AG10803 (cell line): ENCODE measurements at regions not wholly inside any gene's neighbourhood (a gene's known extent, or its start where the extent isn't known, plus 50 kb on each side); places are given as distances from the start of the nearest gene placed in this dataset.

Experiments used
- DNase-seq: peaks from one replicate; pipeline ENCODE4 v3.0.0; 2010; ENCODE audit warnings: low read depth
- H3K4me3 ChIP-seq: 2 replicates; pipeline ENCODE4 v1.5.1; 2011; ENCODE audit warnings: mild to moderate bottlenecking, low read length, control low read depth
- TF ChIP-seq, protein P1 (sequence below): conservative IDR thresholded peaks from 2 replicates; pipeline ENCODE4 v1.5.1; 2011; ENCODE audit warnings: mild to moderate bottlenecking, low read length, control low read depth, inconsistent platforms

DNA sequence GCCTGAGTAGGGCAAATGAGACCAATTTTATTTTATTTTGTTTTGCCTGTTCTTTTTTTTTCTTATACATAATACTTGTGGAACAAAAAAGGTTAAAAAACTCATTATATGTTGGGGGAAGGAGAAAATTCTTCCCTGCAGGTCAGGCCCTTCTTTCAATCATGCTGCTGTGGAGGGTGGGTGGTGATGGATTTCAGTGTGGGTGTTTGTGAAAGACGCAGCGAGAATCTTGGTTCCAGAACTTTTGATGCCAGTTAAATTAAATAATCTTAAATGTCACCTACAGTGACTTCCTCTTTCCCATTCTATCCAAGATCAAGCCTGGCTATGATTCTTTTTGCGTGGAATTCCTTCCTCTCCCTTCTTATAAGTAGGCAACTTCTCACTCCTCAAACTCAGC is 595.8 kb upstream of the EEF2KMT start:
- DNase-seq = no peak

DNA sequence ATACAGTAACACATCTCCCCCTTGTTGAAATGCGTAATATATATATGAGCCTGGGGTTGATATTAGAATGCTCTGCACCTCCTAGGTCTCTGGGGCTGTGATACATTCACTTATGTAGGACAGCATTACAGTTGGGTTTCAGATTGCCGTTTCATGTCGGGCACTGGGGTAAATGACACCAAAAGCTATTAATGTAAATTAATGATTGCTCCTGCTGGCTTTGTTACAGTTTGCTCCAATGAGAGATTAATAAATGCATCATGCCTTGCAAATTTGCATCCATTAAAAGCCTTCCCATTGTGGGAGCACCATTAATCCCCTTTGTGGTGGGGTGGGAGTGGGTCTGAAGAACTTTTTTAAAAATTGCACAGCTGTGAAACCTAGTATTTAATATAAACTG is 584.4 kb upstream of the EEF2KMT start:
- H3K4me3 ChIP-seq = no peak overlapping the region
- DNase-seq = no peak
- TF ChIP-seq, protein P1, sequence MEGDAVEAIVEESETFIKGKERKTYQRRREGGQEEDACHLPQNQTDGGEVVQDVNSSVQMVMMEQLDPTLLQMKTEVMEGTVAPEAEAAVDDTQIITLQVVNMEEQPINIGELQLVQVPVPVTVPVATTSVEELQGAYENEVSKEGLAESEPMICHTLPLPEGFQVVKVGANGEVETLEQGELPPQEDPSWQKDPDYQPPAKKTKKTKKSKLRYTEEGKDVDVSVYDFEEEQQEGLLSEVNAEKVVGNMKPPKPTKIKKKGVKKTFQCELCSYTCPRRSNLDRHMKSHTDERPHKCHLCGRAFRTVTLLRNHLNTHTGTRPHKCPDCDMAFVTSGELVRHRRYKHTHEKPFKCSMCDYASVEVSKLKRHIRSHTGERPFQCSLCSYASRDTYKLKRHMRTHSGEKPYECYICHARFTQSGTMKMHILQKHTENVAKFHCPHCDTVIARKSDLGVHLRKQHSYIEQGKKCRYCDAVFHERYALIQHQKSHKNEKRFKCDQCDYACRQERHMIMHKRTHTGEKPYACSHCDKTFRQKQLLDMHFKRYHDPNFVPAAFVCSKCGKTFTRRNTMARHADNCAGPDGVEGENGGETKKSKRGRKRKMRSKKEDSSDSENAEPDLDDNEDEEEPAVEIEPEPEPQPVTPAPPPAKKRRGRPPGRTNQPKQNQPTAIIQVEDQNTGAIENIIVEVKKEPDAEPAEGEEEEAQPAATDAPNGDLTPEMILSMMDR = no peak

More for the DNA sequence above, 595.8 kb upstream of the EEF2KMT start:
- H3K4me3 ChIP-seq = no peak overlapping the region
- TF ChIP-seq, protein P1 = no peak

DNA sequence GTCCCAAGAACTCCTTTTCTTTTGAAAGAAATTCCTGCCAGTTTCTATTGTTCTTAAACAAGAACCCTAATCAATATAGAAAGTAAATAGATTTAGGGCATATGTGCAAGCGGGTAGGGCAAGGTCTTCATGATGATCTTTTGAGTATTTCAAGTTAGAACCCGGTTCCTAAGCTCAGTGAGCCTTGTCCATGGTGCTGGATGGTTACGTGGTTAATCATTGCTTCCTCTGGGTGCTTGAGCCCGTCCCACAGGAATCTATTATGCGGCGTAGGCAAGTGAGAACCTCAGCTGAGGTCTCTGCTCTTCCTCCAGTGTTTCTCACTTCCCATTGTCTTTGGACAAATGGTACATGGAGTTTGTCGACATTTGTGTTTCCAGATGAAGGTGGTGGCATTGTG is 580.8 kb upstream of the EEF2KMT start:
- DNase-seq = no peak
- TF ChIP-seq, protein P1 = no peak
- H3K4me3 ChIP-seq = no peak overlapping the region

DNA sequence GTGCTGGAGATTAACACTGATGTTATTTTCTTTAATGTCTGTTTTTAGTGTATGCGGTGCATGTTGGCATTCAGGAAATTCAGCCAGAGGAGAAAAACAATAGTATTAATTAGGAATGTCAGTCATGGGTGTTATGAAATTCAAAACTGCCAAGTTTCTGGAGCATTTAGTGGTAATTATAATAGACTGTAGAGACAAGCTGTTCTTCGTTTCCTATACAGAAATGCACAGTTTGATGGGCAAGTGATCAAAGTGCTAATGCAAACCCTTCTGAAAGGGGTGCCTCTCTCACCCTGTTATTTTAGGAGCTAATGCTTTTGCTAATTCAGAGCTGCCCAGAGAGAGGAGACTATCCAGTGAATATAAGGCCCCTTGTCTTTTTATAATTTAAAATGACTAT is 573.8 kb upstream of the EEF2KMT start:
- DNase-seq = no peak
- TF ChIP-seq, protein P1 = no peak
- no peak overlapping the region for H3K4me3 ChIP-seq

DNA sequence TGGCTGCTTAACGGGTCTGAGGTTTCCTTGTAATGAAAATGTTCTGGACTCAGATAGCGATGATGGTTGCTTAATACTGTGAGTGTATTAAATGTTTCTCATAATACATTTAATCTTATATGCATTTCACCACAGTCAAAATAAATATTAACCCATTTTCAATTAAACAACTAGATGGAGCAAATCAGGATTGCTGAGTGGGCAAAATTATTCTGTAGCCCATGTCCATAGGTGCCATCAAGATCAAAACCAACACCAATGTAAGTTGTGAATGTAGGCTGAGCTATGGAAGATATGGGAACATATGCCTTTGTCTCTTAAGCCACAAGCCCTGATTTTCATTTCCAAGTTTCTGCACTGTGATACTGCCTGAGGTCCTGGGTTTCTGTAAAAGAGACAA is 572.6 kb upstream of the EEF2KMT start:
- TF ChIP-seq, protein P1 = no peak
- DNase-seq = no peak
- H3K4me3 ChIP-seq = no peak overlapping the region

DNA sequence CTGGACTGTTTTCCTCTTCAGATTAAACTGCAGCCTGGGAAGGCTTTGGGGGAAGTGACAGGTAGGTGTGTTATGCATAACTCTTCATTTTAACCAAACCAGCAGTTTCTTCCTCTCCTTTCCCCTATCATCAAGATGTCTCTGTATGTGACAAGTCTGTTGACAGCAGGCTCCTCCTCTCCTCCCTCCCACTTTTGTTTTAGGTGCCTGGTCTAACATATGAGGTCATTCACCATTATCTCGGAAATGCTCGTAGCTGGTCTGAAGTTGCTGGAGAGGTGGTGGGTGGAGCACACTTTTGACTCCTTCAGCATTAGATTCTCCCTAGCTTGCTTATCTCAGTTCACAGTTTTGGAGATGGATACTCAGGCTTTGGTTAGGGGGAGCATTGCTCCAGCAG is 571.0 kb upstream of the EEF2KMT start:
- TF ChIP-seq, protein P1 = no peak
- no peak for DNase-seq
- H3K4me3 ChIP-seq = no peak overlapping the region

DNA sequence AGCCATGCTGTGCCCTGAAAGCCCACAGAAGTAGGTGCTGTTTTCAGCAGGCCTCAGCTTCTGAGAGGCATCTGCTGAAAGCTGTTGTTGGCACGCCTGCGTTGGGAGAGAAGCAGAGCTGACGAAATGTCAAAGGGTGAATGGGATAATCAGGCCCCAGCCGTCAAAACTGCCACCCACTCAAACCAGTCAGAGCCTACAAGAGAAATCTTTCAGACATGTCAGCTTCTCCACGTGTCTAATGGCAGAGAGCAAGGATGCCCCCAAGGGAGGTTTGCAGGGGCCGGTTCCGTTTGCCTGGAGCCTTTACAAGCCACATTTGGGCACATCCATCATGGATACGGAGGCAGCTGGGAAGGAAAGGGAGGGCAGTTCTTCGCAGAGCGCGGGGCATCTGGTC is 568.2 kb upstream of the EEF2KMT start:
- H3K4me3 ChIP-seq = no peak overlapping the region
- DNase-seq = no peak
- TF ChIP-seq, protein P1 = no peak
